ENCODE measurements at regions not wholly inside any gene's neighbourhood (a gene's known extent, or its start where the extent isn't known, plus 50 kb on each side); places are given as distances from the start of the nearest gene placed in this dataset.
"Not testable (repeated sequence)": the region's sequence is repeated elsewhere in the genome, so short reads cannot be mapped to it uniquely, and the experiment has no call there.

- H3K27me3 ChIP-seq (ENCODE audit: control insufficient read depth in 3 of 3, insufficient read depth in 3 of 3, low read length in 3 of 3): no peaks in the 10 kb centered on the region
- no peak overlapping the region for H3K27ac ChIP-seq (ENCODE audit: low read depth in 1 of 3, low read length in 2 of 3)
- no peak for DNase-seq
- no peaks in the 10 kb centered on the region for H3K9me3 ChIP-seq (ENCODE audit: control insufficient read depth in 2 of 2, insufficient read depth in 1 of 2, low read depth in 1 of 2, low read length in 1 of 2)
- WGBS, 3 donors: 76 to 81% (median 81%) methylated on average over 2 of the region's 2 CpGs
- H3K4me1 ChIP-seq (ENCODE audit: control insufficient read depth in 3 of 3, insufficient read depth in 2 of 3, low read depth in 1 of 3, low read length in 2 of 3): no peaks in the 10 kb centered on the region
- H3K36me3 ChIP-seq (ENCODE audit: control insufficient read depth in 3 of 3, insufficient read depth in 2 of 3, low read depth in 1 of 3, low read length in 3 of 3): no peaks in the 10 kb centered on the region
- H3K4me3 ChIP-seq (ENCODE audit: low read depth in 1 of 3, low read length in 3 of 3): no peak overlapping the region
- no peak for FAIRE-seq
These were observed 974.5 kb upstream of the HS3ST1 start for GRCh38 chr4:12403175-12403574.

DNA sequence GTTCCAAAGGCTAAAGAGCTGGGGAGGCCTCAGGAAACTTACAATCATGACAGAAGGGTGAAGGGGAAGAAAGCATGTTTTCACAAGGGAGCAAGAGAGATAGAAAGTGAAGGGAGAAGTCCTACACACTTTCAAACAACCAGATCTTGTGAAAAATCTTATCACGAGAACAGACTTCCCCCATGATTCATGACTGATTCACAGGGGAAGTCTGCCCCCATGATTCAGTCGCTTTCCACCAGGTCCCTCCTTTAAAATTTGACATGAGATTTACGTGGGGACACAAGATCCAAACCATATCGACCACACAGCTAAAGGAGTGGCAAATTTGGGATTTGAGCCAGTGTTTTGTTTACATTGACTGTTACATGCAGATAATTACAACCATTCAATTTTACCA is 971.1 kb upstream of the HS3ST1 start:
- WGBS, 3 donors: 44 to 49% (median 49%) methylated on average over 4 of the region's 4 CpGs
- H3K9me3 ChIP-seq (ENCODE audit: control insufficient read depth in 2 of 2, insufficient read depth in 1 of 2, low read depth in 1 of 2, low read length in 1 of 2): no peaks in the 10 kb centered on the region
- no peaks in the 10 kb centered on the region for H3K27me3 ChIP-seq (ENCODE audit: control insufficient read depth in 3 of 3, insufficient read depth in 3 of 3, low read length in 3 of 3)

DNA sequence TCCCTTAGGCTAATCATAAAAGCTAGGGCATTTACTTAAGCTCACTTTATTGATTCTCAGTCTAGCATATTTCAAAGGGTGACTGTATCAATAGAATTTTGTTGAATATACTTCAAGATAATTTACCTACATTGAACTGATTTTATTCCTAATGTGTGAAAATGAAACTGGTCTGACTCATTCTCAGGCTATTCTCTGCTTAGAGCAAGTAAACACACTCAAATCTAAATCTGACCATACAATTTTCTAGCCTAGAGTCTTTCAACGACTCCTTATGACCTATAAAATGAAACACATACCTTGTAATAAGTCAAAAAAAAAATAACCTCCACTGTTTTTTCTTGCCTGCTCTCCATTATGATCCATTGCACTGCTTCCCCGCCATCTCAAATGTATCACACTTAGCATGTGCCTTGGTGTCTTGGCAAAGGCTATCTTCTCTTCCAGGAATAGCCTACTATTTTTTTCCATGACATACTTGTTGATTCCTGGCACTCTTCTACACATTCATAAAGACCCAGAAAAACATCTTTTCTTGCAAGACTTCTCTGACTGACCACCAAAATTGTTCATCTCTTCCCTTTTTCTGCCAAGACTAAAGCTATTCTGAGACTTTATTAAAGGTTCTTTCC is 965.1 kb upstream of the HS3ST1 start:
- Histone ChIP-seq H3K9me3 (ENCODE audit: control insufficient read depth in 2 of 2, insufficient read depth in 1 of 2, low read depth in 1 of 2, low read length in 1 of 2) (no peaks in the 10 kb centered on the region), H3K27me3 (ENCODE audit: control insufficient read depth in 3 of 3, insufficient read depth in 3 of 3, low read length in 3 of 3) (no peaks in the 10 kb centered on the region), H3K36me3 (ENCODE audit: control insufficient read depth in 3 of 3, insufficient read depth in 2 of 3, low read depth in 1 of 3, low read length in 3 of 3) (no peaks in the 10 kb centered on the region), H3K4me1 (ENCODE audit: control insufficient read depth in 3 of 3, insufficient read depth in 2 of 3, low read depth in 1 of 3, low read length in 2 of 3) (no peaks in the 10 kb centered on the region), H3K27ac (ENCODE audit: low read depth in 1 of 3, low read length in 2 of 3) (no peak overlapping the region), H3K4me3 (ENCODE audit: low read depth in 1 of 3, low read length in 3 of 3) (no peak overlapping the region)
- FAIRE-seq (no peak), DNase-seq (no peak)
- WGBS, 3 donors: 50 to 57% (median 50%) methylated on average over 2 of the region's 2 CpGs

More for the DNA sequence above, 971.1 kb upstream of the HS3ST1 start:
- no peak for DNase-seq
- no peaks in the 10 kb centered on the region for H3K4me1 ChIP-seq (ENCODE audit: control insufficient read depth in 3 of 3, insufficient read depth in 2 of 3, low read depth in 1 of 3, low read length in 2 of 3)
- H3K27ac ChIP-seq (ENCODE audit: low read depth in 1 of 3, low read length in 2 of 3): no peak overlapping the region
- FAIRE-seq: no peak
- H3K4me3 ChIP-seq (ENCODE audit: low read depth in 1 of 3, low read length in 3 of 3): no peak overlapping the region
- H3K36me3 ChIP-seq (ENCODE audit: control insufficient read depth in 3 of 3, insufficient read depth in 2 of 3, low read depth in 1 of 3, low read length in 3 of 3): no peaks in the 10 kb centered on the region

GRCh38 chr4:12389604-12390003 is 960.9 kb upstream of the HS3ST1 start:
- no peaks in the 10 kb centered on the region for H3K27me3 ChIP-seq (ENCODE audit: control insufficient read depth in 3 of 3, insufficient read depth in 3 of 3, low read length in 3 of 3)
- H3K4me1 ChIP-seq (ENCODE audit: control insufficient read depth in 3 of 3, insufficient read depth in 2 of 3, low read depth in 1 of 3, low read length in 2 of 3): no peaks in the 10 kb centered on the region
- no peaks in the 10 kb centered on the region for H3K9me3 ChIP-seq (ENCODE audit: control insufficient read depth in 2 of 2, insufficient read depth in 1 of 2, low read depth in 1 of 2, low read length in 1 of 2)
- no peak for FAIRE-seq
- no peak for DNase-seq
- 86 to 92% (median 87%) methylated on average over 2 of the region's 2 CpGs for WGBS, 3 donors
- H3K27ac ChIP-seq (ENCODE audit: low read depth in 1 of 3, low read length in 2 of 3): no peak overlapping the region
- no peak overlapping the region for H3K4me3 ChIP-seq (ENCODE audit: low read depth in 1 of 3, low read length in 3 of 3)
- no peaks in the 10 kb centered on the region for H3K36me3 ChIP-seq (ENCODE audit: control insufficient read depth in 3 of 3, insufficient read depth in 2 of 3, low read depth in 1 of 3, low read length in 3 of 3)

- DNase-seq (no peak), FAIRE-seq (no peak)
- no peaks in the 10 kb centered on the region for H3K9me3 ChIP-seq (ENCODE audit: control insufficient read depth in 2 of 2, insufficient read depth in 1 of 2, low read depth in 1 of 2, low read length in 1 of 2)
- no peaks in the 10 kb centered on the region for H3K27me3 ChIP-seq (ENCODE audit: control insufficient read depth in 3 of 3, insufficient read depth in 3 of 3, low read length in 3 of 3)
- no peaks in the 10 kb centered on the region for H3K4me1 ChIP-seq (ENCODE audit: control insufficient read depth in 3 of 3, insufficient read depth in 2 of 3, low read depth in 1 of 3, low read length in 2 of 3)
- H3K4me3 ChIP-seq (ENCODE audit: low read depth in 1 of 3, low read length in 3 of 3): no peak overlapping the region
- H3K27ac ChIP-seq (ENCODE audit: low read depth in 1 of 3, low read length in 2 of 3): no peak overlapping the region
- no peaks in the 10 kb centered on the region for H3K36me3 ChIP-seq (ENCODE audit: control insufficient read depth in 3 of 3, insufficient read depth in 2 of 3, low read depth in 1 of 3, low read length in 3 of 3)
- WGBS, 3 donors: 80 to 86% (median 84%) methylated on average over 2 of the region's 2 CpGs
These were observed 953.9 kb upstream of the HS3ST1 start for GRCh38 chr4:12382567-12382966.

GRCh38 chr4:12379191-12379590 is 950.5 kb upstream of the HS3ST1 start:
- H3K36me3 ChIP-seq (ENCODE audit: control insufficient read depth in 3 of 3, insufficient read depth in 2 of 3, low read depth in 1 of 3, low read length in 3 of 3): no peaks in the 10 kb centered on the region
- WGBS, 3 donors: 77 to 89% (median 89%) methylated on average over 1 of the region's 1 CpG
- H3K27ac ChIP-seq (ENCODE audit: low read depth in 1 of 3, low read length in 2 of 3): no peak overlapping the region
- no peaks in the 10 kb centered on the region for H3K9me3 ChIP-seq (ENCODE audit: control insufficient read depth in 2 of 2, insufficient read depth in 1 of 2, low read depth in 1 of 2, low read length in 1 of 2)
- H3K27me3 ChIP-seq (ENCODE audit: control insufficient read depth in 3 of 3, insufficient read depth in 3 of 3, low read length in 3 of 3): no peaks in the 10 kb centered on the region
- H3K4me1 ChIP-seq (ENCODE audit: control insufficient read depth in 3 of 3, insufficient read depth in 2 of 3, low read depth in 1 of 3, low read length in 2 of 3): no peaks in the 10 kb centered on the region
- no peak for DNase-seq
- no peak for FAIRE-seq
- H3K4me3 ChIP-seq (ENCODE audit: low read depth in 1 of 3, low read length in 3 of 3): no peak overlapping the region

DNA sequence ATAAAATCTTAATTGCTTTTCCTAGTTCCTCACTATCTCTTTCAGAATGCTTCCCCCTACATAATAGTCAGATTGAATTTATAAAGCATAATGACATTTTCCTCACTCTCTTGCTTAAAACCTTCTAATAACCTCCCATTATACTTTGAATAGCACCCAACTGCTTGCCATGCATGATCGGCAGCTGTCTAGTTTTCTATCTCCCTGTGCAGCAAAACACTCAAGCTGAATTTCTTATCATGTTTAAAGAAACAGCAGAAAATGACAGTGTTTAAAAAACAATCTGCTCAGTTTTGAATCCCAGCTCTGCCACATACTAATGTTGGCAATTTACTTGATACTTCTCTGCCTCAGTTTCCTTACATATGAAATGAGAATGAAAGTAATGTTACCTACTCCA is 947.1 kb upstream of the HS3ST1 start:
- no peak overlapping the region for H3K27ac ChIP-seq (ENCODE audit: low read depth in 1 of 3, low read length in 2 of 3)
- no peak for DNase-seq
- H3K36me3 ChIP-seq (ENCODE audit: control insufficient read depth in 3 of 3, insufficient read depth in 2 of 3, low read depth in 1 of 3, low read length in 3 of 3): no peaks in the 10 kb centered on the region
- H3K9me3 ChIP-seq (ENCODE audit: control insufficient read depth in 2 of 2, insufficient read depth in 1 of 2, low read depth in 1 of 2, low read length in 1 of 2): no peaks in the 10 kb centered on the region
- 71 to 87% (median 74%) methylated on average over 1 of the region's 1 CpG for WGBS, 3 donors
- H3K4me3 ChIP-seq (ENCODE audit: low read depth in 1 of 3, low read length in 3 of 3): no peak overlapping the region
- no peaks in the 10 kb centered on the region for H3K4me1 ChIP-seq (ENCODE audit: control insufficient read depth in 3 of 3, insufficient read depth in 2 of 3, low read depth in 1 of 3, low read length in 2 of 3)
- FAIRE-seq: no peak
- H3K27me3 ChIP-seq (ENCODE audit: control insufficient read depth in 3 of 3, insufficient read depth in 3 of 3, low read length in 3 of 3): no peaks in the 10 kb centered on the region

- not testable (repeated sequence) for DNase-seq; H3K4me1 ChIP-seq (ENCODE audit: control insufficient read depth in 3 of 3, insufficient read depth in 2 of 3, low read depth in 1 of 3, low read length in 2 of 3); H3K27ac ChIP-seq (ENCODE audit: low read depth in 1 of 3, low read length in 2 of 3); H3K27me3 ChIP-seq (ENCODE audit: control insufficient read depth in 3 of 3, insufficient read depth in 3 of 3, low read length in 3 of 3); H3K4me3 ChIP-seq (ENCODE audit: low read depth in 1 of 3, low read length in 3 of 3); H3K9me3 ChIP-seq (ENCODE audit: control insufficient read depth in 2 of 2, insufficient read depth in 1 of 2, low read depth in 1 of 2, low read length in 1 of 2); FAIRE-seq; H3K36me3 ChIP-seq (ENCODE audit: control insufficient read depth in 3 of 3, insufficient read depth in 2 of 3, low read depth in 1 of 3, low read length in 3 of 3)
- 82 to 85% (median 85%) methylated on average over 6 to 7 of the region's 7 CpGs for WGBS, 3 donors
These were observed 937.2 kb upstream of the HS3ST1 start for GRCh38 chr4:12365869-12366268.

DNA sequence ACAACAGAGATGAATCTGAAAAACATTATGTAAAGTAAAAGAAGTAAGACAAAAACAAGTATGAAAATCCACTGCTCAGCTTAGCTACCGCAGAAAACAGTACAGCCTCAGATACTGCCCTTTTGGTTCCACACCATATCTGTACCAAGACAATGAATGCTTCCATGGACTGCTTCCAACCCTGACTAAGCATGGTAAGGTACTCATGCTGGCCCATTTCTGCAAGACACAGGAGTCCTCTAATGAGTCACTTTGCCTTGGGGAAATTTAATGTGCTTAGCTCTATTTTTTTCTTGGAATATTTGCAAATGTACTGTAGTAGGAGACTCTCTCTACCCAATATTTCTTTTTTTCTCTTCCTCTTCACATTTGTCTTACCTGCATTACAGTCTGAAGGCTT is 931.7 kb upstream of the HS3ST1 start:
- peaks cover 0 to 2% of the 10 kb centered on the region in 2 donors for H3K9me3 ChIP-seq (ENCODE audit: control insufficient read depth in 2 of 2, insufficient read depth in 1 of 2, low read depth in 1 of 2, low read length in 1 of 2)
- FAIRE-seq: no peak
- H3K4me1 ChIP-seq (ENCODE audit: control insufficient read depth in 3 of 3, insufficient read depth in 2 of 3, low read depth in 1 of 3, low read length in 2 of 3): no peaks in the 10 kb centered on the region
- 92 to 100% (median 93%) methylated on average over 1 of the region's 1 CpG for WGBS, 3 donors
- no peak for DNase-seq
- H3K27me3 ChIP-seq (ENCODE audit: control insufficient read depth in 3 of 3, insufficient read depth in 3 of 3, low read length in 3 of 3): no peaks in the 10 kb centered on the region
- no peak overlapping the region for H3K27ac ChIP-seq (ENCODE audit: low read depth in 1 of 3, low read length in 2 of 3)
- H3K4me3 ChIP-seq (ENCODE audit: low read depth in 1 of 3, low read length in 3 of 3): no peak overlapping the region
- H3K36me3 ChIP-seq (ENCODE audit: control insufficient read depth in 3 of 3, insufficient read depth in 2 of 3, low read depth in 1 of 3, low read length in 3 of 3): no peaks in the 10 kb centered on the region

Measured in small intestine (tissue), 7 donors.